Stimulated activated naive B cell treated with anti-CD40 and anti-IgM and Interleukin-4, amounts not matched to agents 10 μg/mL and 1 μg/mL and 100 μg/mL, for 72 hours (primary cell): ENCODE measurements at regions not wholly inside any gene's neighbourhood (a gene's known extent, or its start where the extent isn't known, plus 50 kb on each side); places are given as distances from the start of the nearest gene placed in this dataset.

ENCODE experiments used
- ATAC-seq, 2 donors: fragments of 150-1000 bp; cut with Tn5 transposase; replicated peaks; 2 replicates each; pipeline ENCODE4 v1.10.0; 2021; ENCODE audit warnings: moderate library complexity in 1 of 2
- DNase-seq: peaks from one replicate; pipeline ENCODE4 v3.0.0; 2021
- H3K27ac Mint-ChIP-seq: one replicate; pipeline ENCODE4 v1.8.0; 2022; ENCODE audit warnings: mild to moderate bottlenecking, mixed read lengths
- H3K27me3 Mint-ChIP-seq, 2 donors: one replicate each; pipeline ENCODE4 v1.8.0; 2022; ENCODE audit warnings: mixed read lengths in 2 of 2
- H3K36me3 Mint-ChIP-seq, 2 donors: one replicate each; pipeline ENCODE4 v1.8.0; 2022; ENCODE audit warnings: mixed read lengths in 2 of 2, mild to moderate bottlenecking in 1 of 2
- H3K4me1 Mint-ChIP-seq, 2 donors: one replicate each; pipeline ENCODE4 v1.8.0; 2022; ENCODE audit warnings: mixed read lengths in 2 of 2, mild to moderate bottlenecking in 1 of 2
- H3K4me3 Mint-ChIP-seq, 2 donors: one replicate each; pipeline ENCODE4 v1.8.0; 2022; ENCODE audit warnings: mild to moderate bottlenecking in 2 of 2, mixed read lengths in 2 of 2, moderate library complexity in 1 of 2
- H3K9me3 Mint-ChIP-seq, 2 donors: one replicate each; pipeline ENCODE4 v1.8.0; 2022; ENCODE audit warnings: mixed read lengths in 2 of 2, mild to moderate bottlenecking in 1 of 2

- no peak for DNase-seq
- Mint-ChIP-seq H3K27ac (no peak overlapping the region), H3K9me3 (peaks cover 0 to 6% of the 10 kb centered on the region in 2 donors), H3K4me3 (no peak overlapping the region), H3K36me3 (peaks cover 0 to 2% of the 10 kb centered on the region in 2 donors), H3K27me3 (peaks cover 0 to 3% of the 10 kb centered on the region in 2 donors), H3K4me1 (no peaks in the 10 kb centered on the region)
- ATAC-seq = no peak
Observed at GRCh38 chr16:88281858-88282563, 100.7 kb upstream of the ZNF469 start.

GRCh38 chr16:88282564-88283395 is 100.0 kb upstream of the ZNF469 start:
- Mint-ChIP-seq H3K4me1 (no peaks in the 10 kb centered on the region), H3K9me3 (peaks cover 0 to 10% of the 10 kb centered on the region in 2 donors), H3K36me3 (peaks cover 0 to 3% of the 10 kb centered on the region in 2 donors), H3K27me3 (peaks cover 0 to 3% of the 10 kb centered on the region in 2 donors), H3K4me3 (no peak overlapping the region), H3K27ac (no peak overlapping the region)
- ATAC-seq = no peak
- DNase-seq = no peak

- H3K27ac Mint-ChIP-seq = no peak overlapping the region
- ATAC-seq (no peak), DNase-seq (no peak)
- H3K4me3 Mint-ChIP-seq = no peak overlapping the region
- no peaks in the 10 kb centered on the region for H3K4me1 Mint-ChIP-seq
- peaks cover 0 to 3% of the 10 kb centered on the region in 2 donors for H3K36me3 Mint-ChIP-seq
- H3K9me3 Mint-ChIP-seq = peaks cover 0 to 10% of the 10 kb centered on the region in 2 donors
- H3K27me3 Mint-ChIP-seq = peaks cover 0 to 3% of the 10 kb centered on the region in 2 donors
Observed at GRCh38 chr16:88283596-88283995, 99.2 kb upstream of the ZNF469 start.

GRCh38 chr16:88284101-88284500 is 98.7 kb upstream of the ZNF469 start:
- Mint-ChIP-seq H3K27ac (no peak overlapping the region), H3K9me3 (peaks cover 0 to 10% of the 10 kb centered on the region in 2 donors), H3K27me3 (peaks cover 0 to 3% of the 10 kb centered on the region in 2 donors), H3K36me3 (peaks cover 0 to 3% of the 10 kb centered on the region in 2 donors), H3K4me3 (no peak overlapping the region), H3K4me1 (no peaks in the 10 kb centered on the region)
- DNase-seq = no peak
- no peak for ATAC-seq

- ATAC-seq = no peak
- H3K36me3 Mint-ChIP-seq = peaks cover 0 to 3% of the 10 kb centered on the region in 2 donors
- peaks cover 0 to 3% of the 10 kb centered on the region in 2 donors for H3K27me3 Mint-ChIP-seq
- H3K4me1 Mint-ChIP-seq = no peaks in the 10 kb centered on the region
- no peak overlapping the region for H3K27ac Mint-ChIP-seq
- no peak overlapping the region for H3K4me3 Mint-ChIP-seq
- peaks cover 0 to 10% of the 10 kb centered on the region in 2 donors for H3K9me3 Mint-ChIP-seq
- DNase-seq = no peak
Observed at GRCh38 chr16:88284626-88285513, 97.9 kb upstream of the ZNF469 start.

- DNase-seq (no peak), ATAC-seq (no peak)
- Mint-ChIP-seq H3K4me1 (no peaks in the 10 kb centered on the region), H3K36me3 (peaks cover 0 to 3% of the 10 kb centered on the region in 2 donors), H3K27me3 (peaks cover 0 to 3% of the 10 kb centered on the region in 2 donors), H3K4me3 (no peak overlapping the region), H3K9me3 (peaks cover 0 to 10% of the 10 kb centered on the region in 2 donors), H3K27ac (no peak overlapping the region)
Observed at GRCh38 chr16:88285514-88285822, 97.3 kb upstream of the ZNF469 start.

GRCh38 chr16:88286301-88286923 is 96.3 kb upstream of the ZNF469 start:
- Mint-ChIP-seq H3K9me3 (peaks cover 0 to 10% of the 10 kb centered on the region in 2 donors), H3K27ac (no peak overlapping the region), H3K4me3 (no peak overlapping the region), H3K4me1 (no peaks in the 10 kb centered on the region), H3K36me3 (peaks cover 0 to 3% of the 10 kb centered on the region in 2 donors), H3K27me3 (peaks cover 0 to 3% of the 10 kb centered on the region in 2 donors)
- ATAC-seq (no peak), DNase-seq (no peak)

- DNase-seq = no peak
- H3K4me1 Mint-ChIP-seq = no peaks in the 10 kb centered on the region
- H3K4me3 Mint-ChIP-seq = no peak overlapping the region
- H3K9me3 Mint-ChIP-seq = peaks cover 0 to 10% of the 10 kb centered on the region in 2 donors
- ATAC-seq = peak in 1 of 2 donors; percentile 50
- peaks cover 0 to 3% of the 10 kb centered on the region in 2 donors for H3K36me3 Mint-ChIP-seq
- no peak overlapping the region for H3K27ac Mint-ChIP-seq
- peaks cover 0 to 3% of the 10 kb centered on the region in 2 donors for H3K27me3 Mint-ChIP-seq
Observed at GRCh38 chr16:88287219-88287618, 95.5 kb upstream of the ZNF469 start.

GRCh38 chr16:88288303-88288702 is 94.5 kb upstream of the ZNF469 start:
- ATAC-seq (no peak), DNase-seq (no peak)
- no peaks in the 10 kb centered on the region for H3K4me1 Mint-ChIP-seq
- H3K36me3 Mint-ChIP-seq = peaks cover 0 to 3% of the 10 kb centered on the region in 2 donors
- H3K9me3 Mint-ChIP-seq = peaks cover 0 to 13% of the 10 kb centered on the region in 2 donors
- no peak overlapping the region for H3K27ac Mint-ChIP-seq
- no peak overlapping the region for H3K4me3 Mint-ChIP-seq
- H3K27me3 Mint-ChIP-seq = peaks cover 6 to 7% of the 10 kb centered on the region in 2 donors

- Mint-ChIP-seq H3K4me1 (no peaks in the 10 kb centered on the region), H3K27me3 (peaks cover 7 to 10% of the 10 kb centered on the region in 2 donors), H3K4me3 (no peak overlapping the region), H3K36me3 (peaks cover 0 to 3% of the 10 kb centered on the region in 2 donors), H3K27ac (no peak overlapping the region), H3K9me3 (peaks cover 0 to 13% of the 10 kb centered on the region in 2 donors)
- no peak for ATAC-seq
- DNase-seq = no peak
Observed at GRCh38 chr16:88289001-88289400, 93.8 kb upstream of the ZNF469 start.

- DNase-seq (no peak), ATAC-seq (no peak)
- Mint-ChIP-seq H3K27ac (no peak overlapping the region), H3K36me3 (peaks cover 0 to 3% of the 10 kb centered on the region in 2 donors), H3K27me3 (peaks cover 7 to 13% of the 10 kb centered on the region in 2 donors), H3K9me3 (peaks cover 0 to 13% of the 10 kb centered on the region in 2 donors), H3K4me3 (no peak overlapping the region), H3K4me1 (no peaks in the 10 kb centered on the region)
Observed at GRCh38 chr16:88289561-88289960, 93.2 kb upstream of the ZNF469 start.

GRCh38 chr16:88289968-88290401 is 92.8 kb upstream of the ZNF469 start:
- ATAC-seq (peak; percentile 50 to 51), DNase-seq (no peak)
- Mint-ChIP-seq H3K27me3 (peaks cover 7 to 16% of the 10 kb centered on the region in 2 donors), H3K4me1 (no peaks in the 10 kb centered on the region), H3K27ac (no peak overlapping the region), H3K4me3 (no peak overlapping the region), H3K36me3 (peaks cover 0 to 3% of the 10 kb centered on the region in 2 donors), H3K9me3 (peaks cover 0 to 13% of the 10 kb centered on the region in 2 donors)

- Mint-ChIP-seq H3K27ac (no peak overlapping the region), H3K9me3 (peaks cover 0 to 13% of the 10 kb centered on the region in 2 donors), H3K4me1 (no peaks in the 10 kb centered on the region), H3K36me3 (peaks cover 0 to 3% of the 10 kb centered on the region in 2 donors), H3K4me3 (no peak overlapping the region), H3K27me3 (peaks cover 7 to 16% of the 10 kb centered on the region in 2 donors)
- ATAC-seq (no peak), DNase-seq (no peak)
Observed at GRCh38 chr16:88290850-88291830, 91.6 kb upstream of the ZNF469 start.
